HG02852 (cell line): ENCODE measurements at regions not wholly inside any gene's neighbourhood (a gene's known extent, or its start where the extent isn't known, plus 50 kb on each side); places are given as distances from the start of the nearest gene placed in this dataset.

Experiments
- ATAC-seq: cut with Tn5 transposase; IDR thresholded peaks from one replicate; pipeline ENCODE4 v1.9.1; 2021; ENCODE audit warnings: mild to moderate bottlenecking, moderate library complexity; ENCODE audit not compliant: unreplicated experiment

DNA sequence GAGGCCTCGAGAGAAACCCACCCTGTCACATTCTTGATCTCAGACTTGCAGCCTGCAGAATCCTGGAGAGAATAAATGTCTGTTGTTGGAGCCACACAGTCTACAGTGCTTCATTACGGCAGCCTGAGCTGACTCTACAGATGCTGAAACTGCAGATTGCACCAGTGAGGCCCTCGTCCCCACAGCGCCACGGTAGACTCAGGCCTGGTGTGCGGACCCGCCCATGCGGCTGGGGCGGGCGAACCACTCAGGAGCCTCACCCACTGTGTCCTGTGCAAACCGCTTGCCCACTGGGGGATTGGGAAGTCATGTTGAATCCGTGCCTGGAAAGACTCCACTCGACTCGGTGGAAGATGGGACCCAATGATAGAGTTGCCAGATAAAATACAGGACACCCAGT, 125.2 kb upstream of the COPS8 start:
- no peak for ATAC-seq

DNA sequence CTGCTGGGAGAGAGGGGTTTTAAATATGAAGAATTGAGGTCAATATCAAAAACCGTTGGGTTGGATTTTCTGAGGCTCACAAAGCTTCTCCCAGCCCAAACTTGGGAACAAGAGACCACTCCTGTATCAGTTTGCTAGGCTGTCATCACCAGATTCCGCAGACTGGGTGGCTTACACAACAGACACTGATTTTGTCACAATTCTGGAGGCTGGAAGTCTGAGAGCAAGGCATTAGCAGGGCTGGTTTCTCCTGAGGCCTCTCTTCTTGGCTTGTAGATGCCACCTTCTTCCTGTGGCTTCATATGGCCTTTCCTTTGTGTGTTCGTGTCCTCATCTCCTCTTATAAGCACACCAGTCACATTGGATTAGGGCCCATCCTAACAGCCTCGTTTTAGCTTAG, 122.9 kb upstream of the COPS8 start:
- no peak for ATAC-seq

DNA sequence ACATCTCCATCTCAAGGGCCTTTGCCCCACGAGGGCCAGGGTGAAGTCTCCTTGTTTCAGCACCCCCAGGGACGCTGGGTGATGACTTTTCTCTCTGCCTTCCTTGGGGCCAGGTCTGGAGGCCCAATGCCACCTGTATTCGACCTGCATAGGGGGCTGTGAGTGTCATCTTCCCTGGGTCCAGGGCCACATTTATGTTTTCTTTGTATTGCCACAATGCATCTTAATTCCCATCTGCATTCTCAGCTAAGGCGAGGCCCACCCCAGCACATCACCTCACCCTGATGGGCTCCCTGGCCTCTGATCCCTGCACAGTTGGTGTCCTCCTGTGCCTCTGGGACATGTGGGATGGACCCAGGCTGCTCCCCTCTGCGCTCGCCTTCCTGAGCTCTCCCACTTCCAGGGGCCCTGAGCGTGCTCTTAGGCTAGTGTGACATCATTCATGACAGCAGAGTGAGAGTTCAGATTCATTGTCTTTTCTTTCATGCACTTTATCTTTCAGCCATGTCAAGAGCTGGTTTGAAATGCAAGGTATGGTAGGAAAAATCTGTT, 122.0 kb upstream of the COPS8 start:
- no peak for ATAC-seq

DNA sequence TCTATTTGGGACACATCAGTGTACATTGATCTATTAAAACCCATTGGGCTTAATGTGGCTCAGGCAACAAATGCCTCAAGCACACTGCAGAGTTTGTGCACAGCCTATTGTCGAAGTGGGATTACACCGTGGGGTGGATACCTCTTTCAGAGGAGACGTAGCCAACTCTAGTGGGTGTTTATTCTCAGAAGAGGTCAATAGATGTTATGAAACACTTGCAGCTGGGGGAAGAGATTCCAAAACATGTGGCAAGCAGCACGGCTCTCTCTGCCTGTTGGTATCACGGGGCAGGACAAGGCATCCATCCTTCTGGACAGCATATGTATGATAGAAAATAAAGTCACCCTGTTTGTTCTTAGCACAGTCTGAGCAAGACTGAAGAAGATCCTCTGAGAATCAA, 121.4 kb upstream of the COPS8 start:
- ATAC-seq: no peak

DNA sequence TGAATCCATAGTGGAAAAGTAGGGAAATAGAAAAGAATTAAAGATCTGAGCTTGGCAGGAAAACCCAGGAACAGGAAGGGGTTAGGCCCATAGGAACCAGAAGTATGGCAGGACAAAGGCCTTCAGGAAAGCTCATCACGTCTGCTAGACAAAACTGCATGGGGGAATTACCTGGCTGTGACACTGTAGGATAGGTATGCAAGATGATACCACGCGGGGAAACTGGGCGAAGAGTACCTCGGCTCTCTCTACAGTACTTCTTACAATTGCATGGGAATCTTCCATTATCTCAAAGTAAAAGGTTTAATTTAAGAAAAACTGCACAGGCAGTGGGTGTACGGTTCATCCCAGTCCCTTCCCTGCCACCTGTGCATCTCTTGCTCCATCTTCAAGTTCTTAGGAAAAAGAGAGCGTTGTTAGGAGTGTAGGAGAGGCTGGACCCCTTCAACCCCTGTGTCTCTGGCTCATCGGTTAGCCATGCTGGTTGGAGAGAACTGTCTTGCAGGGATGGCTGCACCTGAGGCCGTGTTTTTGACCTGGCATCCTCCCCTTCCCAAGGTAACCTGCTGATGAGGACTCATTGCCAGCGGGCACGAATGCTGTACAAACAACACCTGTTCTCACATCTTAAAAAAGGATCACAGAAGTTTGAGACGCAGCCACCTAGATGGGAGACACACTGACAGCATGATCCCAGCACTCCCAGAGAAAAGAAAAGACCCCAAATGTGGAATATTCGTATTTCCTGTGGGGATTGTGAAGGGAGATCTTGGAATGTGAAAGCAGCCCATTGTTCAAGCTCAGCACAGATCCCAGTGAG, 120.5 kb upstream of the COPS8 start:
- no peak for ATAC-seq

DNA sequence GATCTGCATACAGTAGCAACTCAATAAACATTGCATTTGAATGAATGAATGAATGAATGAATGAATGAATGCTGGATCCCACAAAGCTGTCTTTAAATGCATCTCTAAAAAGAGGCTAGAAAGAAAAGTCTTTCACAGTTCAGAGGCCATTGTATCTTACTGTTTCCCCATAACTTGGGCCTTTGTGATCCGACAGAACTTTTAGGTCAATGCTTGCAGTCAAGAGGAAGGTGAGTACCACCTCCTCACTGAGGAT, 119.9 kb upstream of the COPS8 start:
- no peak for ATAC-seq

DNA sequence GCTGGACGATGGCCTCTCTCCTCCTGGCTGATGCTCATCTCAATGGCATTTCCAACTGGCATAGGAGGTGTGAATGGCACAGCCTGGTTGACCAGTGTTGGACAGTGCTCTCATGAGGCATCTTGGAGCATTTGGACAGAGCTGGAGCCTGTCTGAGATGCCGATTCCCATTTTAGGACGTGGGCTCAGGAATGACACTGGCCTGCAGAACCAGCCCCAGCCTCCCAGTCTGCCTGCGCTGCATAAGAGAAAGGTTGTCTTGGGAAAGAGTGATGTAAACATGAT, 118.2 kb upstream of the COPS8 start:
- ATAC-seq: no peak

DNA sequence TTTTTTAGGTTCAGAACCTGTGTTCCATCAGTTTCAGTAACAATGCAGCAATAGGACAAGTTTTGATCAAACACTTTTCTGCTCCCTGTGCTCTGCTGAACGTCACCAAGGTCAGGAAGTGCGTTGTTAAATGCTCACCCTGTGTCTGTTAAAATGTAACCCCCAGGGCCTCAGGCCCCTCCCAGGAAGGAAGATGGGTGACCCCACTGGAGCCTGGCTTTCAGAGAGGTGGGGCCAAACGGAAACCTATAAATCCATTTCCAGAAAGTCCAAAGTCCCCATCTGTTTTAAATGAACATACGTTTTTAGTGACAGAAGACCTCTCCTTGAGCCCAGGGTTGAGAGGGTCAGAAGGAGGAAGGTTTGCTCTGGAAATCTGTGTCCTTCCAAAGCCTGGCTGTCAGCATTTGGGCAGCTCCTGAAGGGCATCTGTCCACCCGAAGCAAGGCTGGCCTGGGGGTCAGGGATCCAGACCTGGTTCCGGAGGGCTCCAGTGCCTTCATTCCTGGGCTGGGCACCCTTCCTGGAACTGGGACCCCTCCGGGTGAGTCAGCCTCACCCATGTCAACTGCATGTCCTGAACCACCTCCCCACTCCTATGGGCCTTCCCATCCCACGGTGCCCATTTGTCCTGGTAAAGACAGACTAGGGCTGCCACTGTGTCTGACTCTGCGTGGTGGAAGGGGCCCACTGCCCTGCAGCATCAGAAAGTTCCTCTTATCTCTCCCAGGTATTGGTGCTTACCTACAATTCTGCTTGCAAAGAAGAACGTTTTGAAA, 117.4 kb upstream of the COPS8 start:
- no peak for ATAC-seq

DNA sequence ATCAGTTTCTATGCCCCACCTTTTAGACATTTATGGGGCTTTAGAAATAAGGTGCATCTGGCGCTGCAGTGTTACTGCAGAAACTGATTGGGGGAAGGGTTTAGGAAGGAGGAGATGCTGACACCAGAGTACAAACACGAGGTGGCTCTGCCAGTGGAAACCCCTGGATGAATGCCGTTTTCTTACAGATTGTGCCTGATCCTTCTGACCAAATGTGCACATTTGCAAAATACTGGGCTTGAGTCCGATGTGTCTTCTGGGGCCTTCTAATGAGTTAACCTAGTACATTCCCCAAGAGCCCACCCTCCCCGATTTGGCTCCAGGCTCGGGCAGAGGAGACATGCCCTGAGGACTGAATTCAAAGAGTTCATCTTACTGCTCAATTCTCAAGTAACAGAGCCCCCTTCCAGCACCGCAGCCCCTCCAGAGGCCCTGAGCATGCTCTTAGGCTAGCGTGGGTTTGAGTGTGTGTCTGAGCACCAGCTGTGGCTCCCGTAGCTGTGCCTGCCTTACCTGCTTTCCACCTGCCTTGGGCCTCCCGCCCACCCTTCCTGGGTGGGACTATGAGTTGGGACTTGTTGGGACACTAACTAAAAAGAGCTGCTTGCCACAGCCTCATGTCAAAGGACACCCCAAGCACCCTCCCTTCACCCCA, 116.7 kb upstream of the COPS8 start:
- no peak for ATAC-seq

DNA sequence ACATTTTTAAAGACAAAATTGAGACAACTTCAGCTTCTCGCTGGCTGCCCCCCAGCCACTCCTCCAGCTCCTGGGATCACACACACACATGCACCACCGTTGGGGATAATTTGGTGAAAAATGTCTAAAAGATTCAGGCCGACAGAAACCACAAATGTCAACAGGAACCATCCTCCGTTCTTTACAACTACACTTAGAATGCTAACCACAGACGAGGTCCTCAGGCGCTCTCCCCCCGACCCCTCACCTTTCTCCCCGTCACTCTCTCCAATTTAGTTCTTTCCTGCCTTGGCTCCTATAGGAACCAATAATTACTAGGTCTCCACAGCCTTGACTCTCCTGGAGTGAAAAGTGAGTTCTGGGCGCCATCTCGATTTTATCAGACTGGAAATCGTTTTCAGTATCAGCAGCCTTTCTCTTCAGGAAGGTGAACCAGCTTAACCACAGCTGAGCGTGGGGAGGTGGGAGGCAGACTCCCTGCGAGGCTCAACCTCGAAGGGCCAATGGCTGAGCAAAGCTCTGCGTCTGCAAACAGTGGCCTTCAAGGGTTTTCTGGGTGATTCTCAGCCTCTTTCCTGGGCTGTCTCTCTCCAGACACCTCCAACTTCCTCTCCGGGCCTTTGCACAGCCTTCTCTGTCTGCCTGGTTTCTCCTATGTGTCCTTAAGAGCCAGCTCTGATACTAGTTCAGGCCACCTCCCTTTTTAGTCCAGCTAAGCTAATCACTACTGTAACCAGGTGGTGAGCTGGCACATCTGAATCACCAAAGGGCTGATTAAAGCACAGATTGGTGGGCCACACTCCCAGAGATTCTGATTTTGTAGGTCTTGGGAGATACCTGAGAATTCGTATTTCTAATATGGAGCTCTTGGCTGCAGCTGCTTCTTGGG, 115.7 kb upstream of the COPS8 start:
- no peak for ATAC-seq

DNA sequence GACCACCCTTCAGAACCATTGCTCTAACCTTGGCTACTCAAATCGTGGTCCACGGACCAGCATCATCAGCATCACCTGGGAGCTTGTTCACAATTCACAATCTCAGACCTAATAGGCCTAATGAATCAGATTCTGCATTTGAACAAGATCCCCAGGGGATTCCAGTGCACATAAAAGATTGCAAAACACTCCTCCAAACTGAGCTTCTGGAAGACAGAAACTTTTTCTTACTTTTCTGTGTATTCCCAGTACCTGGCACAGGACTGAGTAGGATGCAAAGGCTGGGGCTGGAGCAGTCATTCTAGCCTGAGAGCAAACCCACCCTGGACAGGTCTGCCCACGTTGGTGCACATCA, 115.1 kb upstream of the COPS8 start:
- no peak for ATAC-seq

DNA sequence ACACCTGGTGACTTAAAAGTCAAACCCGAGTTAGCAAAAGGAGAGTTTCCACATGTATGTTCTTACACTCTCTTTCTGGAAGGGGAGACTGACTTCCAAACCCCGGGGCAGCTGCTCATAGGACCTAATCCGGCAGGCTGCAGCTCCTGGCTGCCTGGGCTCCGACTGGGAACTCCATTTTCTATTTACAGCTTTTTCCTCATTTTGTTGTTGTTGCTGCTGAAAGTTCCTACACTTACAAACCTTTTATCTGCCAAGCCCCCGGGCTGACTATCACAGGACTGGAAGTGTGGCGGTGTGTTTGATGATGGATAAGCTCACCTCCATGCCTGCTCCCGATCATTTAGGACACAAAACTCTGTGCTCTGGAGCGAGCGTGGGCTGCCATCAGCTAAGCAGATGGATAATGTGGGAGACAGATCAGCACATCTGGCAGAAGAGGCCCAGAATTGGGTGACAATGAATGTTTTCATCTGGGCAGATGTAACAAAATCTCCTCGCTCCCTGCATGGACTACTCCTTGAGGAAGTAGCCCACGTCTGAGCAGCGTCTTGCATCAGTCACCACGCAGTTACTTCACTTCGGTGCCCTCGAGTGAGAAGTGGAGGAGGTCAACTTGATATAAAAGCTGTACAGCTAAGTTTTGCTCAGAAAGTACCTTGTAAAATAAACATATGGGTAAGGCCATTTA, 114.4 kb upstream of the COPS8 start:
- ATAC-seq: no peak

DNA sequence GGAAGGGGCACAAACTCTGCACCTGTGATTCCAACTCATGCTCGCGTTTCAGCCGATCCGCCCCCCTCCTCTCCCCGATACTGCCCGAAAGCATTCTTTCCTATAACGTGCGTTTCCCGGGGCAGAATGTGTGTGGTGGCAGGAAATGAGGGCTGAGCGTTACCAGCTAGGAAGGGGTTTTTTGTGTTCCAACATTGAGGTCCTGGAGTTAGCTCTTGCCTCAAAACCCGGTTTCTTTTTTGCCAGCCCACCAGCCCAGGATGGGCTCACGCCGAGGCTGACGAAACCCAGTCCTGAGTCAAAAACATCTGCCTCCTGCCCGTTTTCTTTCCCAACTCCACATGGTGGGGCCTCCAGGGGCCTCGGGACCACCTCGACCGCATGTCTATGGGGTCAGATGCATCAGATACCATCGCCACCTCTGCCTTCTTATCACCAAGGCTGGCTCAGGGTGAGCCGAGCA, 113.7 kb upstream of the COPS8 start:
- ATAC-seq: no peak

DNA sequence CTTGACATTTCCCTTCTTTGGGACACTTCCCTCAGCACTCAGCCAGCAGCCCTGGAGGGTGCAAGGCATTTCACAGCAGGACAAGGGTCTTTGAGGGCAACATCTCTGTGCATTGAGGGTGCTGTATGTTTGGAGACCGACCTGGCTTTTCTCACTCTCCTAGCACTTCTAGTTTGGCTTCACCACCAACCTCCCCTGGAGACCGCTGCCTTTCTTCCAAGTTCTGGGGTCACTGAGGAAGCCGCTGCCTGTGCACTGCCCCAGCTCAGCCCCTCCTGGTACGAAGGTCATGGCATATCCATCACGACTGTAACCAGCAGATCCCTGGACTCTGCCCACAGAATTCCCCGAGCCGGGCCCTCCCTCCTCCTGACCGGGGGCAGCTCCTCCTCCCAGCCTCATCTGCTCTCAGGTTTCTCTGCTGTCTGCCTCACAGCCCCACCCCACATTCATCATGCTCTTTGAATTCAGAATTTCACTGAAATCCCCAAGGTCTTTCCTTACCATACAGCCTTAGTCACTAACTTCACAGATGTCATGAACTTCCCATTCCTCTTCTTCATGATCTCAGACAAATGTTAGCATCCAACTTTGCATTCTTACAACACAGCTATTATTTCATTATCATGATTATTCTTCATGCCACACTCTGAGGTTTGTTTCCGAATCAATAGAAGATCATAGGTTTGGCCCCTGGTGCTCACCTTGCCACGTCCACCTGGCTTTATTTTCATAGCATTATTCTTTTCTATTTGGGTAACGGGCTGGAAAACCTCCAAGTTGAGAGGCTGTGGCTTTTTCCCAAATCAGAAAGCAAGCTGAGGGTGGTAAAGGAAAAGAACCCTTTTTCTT, 113.0 kb upstream of the COPS8 start:
- ATAC-seq: no peak

DNA sequence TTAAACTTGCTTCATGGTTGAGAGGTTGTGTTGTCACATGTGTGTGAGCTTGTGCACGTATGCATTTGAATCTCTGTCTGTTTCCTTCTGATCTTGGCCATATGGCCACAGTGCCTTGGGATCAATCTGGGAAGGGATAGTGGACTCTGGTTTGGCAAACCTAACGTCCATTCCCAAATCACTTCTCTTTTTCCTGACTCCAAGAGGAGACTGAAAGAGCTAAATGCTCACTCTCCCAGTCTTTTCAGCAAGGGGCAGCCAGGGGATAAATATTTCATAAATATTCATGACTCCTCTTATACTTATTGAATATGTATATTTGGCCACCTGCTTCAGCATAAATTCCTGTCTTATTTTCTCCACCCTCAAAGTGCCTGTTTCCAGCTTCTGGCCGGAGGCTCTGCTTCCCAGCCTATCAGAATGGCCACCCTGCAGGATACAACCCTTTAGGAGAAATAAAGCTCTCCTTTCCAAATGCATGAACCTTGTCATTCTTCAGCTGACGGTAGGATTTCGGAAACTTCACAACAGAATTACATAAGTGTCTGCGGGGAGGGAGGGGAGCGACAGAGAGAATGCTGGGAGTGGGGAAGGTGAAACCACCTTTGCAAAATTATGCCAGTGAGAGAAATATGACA, 112.2 kb upstream of the COPS8 start:
- ATAC-seq: no peak

DNA sequence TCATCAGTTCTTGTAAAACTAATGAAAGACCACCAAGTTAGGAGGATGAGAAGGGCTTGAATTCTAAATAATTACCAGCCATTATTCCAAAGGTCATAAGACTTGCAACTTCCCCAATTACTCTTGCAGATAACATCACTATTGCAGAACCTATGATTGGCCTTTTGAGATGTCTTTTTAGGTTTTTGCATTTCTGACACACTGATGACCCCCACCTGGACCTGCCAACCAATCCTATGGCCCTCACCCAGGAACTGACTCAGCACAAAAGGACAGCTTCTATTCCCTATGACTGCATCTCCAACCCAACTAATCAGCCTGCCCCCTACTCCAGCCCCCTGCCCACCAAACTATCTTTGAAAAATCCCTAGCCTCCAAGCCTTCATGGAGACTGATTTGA, 111.5 kb upstream of the COPS8 start:
- ATAC-seq: no peak

DNA sequence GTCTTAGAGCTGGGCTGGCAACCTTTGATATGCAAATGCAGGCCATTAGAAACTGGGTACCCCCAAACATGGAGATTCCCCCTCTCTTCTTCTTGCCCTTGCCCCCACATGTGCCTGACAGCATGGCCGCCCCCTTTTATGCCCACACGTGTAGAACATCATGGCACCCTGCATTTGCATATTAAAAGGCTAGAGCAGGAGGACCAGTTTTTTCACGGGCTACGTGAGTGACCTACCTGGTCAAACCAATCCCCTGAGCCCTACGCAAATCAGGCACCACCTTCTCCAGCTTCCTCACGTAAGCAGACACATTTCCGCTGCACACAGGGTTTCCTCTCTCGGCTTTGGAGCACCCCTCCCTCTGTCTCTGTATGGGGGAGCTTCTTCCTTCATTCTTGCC, 110.9 kb upstream of the COPS8 start:
- ATAC-seq: no peak

DNA sequence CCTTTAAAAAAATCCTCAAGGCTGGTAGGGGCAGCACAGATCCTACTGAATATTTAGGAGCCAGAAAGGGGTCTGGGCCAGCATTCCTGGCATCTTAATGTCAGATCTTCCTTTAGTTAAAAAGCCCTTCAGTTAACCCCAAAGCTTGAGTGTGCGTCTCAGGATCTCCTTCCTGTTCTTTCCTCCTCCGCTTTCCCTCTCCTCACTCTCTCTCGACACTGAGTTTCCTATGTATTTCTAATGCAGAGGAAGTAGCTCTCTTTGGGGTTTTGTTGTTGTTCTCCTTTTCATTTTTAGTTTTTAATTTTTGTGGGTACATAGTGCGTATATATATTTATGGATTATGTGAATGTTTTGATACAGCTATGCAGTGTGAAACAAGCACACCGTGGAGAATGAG, 109.9 kb upstream of the COPS8 start:
- ATAC-seq: no peak
